ENCODE measurements at regions not wholly inside any gene's neighbourhood (a gene's known extent, or its start where the extent isn't known, plus 50 kb on each side); places are given as distances from the start of the nearest gene placed in this dataset.

GRCh38 chr2:207444756-207445155, 85.0 kb upstream of the CREB1 start:
- WGBS (ENCODE audit: insufficient coverage, insufficient replicate concordance, low lambda C conversion rate, missing lambda C conversion rate) = 64% methylated on average over 4 of the region's 4 CpGs
- TF ChIP-seq ZBTB33 (IDR thresholded peaks at IDR 0.05) (no peak), LARP7 (IDR thresholded peaks at IDR 0.05) (no peak), IRF4 (IDR thresholded peaks at IDR 0.05; ENCODE audit: low read depth, low read length) (no peak), CHD2 (IDR thresholded peaks at IDR 0.05; ENCODE audit: borderline replicate concordance, low read depth, low read length) (no peak), YY1 (IDR thresholded peaks at IDR 0.05; ENCODE audit: low read depth, low read length) (no peak), CEBPB (IDR thresholded peaks at IDR 0.05; ENCODE audit: borderline replicate concordance in 1 of 2, low read depth in 2 of 2, low read length in 2 of 2) (no peak), CHD4 (IDR thresholded peaks at IDR 0.05) (no peak), SUPT20H (IDR thresholded peaks at IDR 0.05; ENCODE audit: borderline replicate concordance, control insufficient read depth, low read depth, low read length) (no peak), GATAD2B (conservative IDR thresholded peaks at IDR 0.05; ENCODE audit: low read depth) (no peak), SREBF1 (IDR thresholded peaks at IDR 0.05; ENCODE audit: low read length) (no peak), BACH1 (IDR thresholded peaks at IDR 0.05; ENCODE audit: borderline replicate concordance) (no peak), E2F4 (IDR thresholded peaks at IDR 0.05; ENCODE audit: low read depth, low read length) (no peak), TAF1 (IDR thresholded peaks at IDR 0.05; ENCODE audit: borderline replicate concordance, low read depth, low read length) (no peak), IKZF1 (conservative IDR thresholded peaks at IDR 0.05) (no peak), POLR2AphosphoS2 (IDR thresholded peaks at IDR 0.05; ENCODE audit: low read depth, low read length) (no peak), EED (IDR thresholded peaks at IDR 0.05; ENCODE audit: low read depth) (no peak), RUNX3 (IDR thresholded peaks at IDR 0.05; ENCODE audit: low read length) (no peak)
- TF ChIP-seq, protein P1, sequence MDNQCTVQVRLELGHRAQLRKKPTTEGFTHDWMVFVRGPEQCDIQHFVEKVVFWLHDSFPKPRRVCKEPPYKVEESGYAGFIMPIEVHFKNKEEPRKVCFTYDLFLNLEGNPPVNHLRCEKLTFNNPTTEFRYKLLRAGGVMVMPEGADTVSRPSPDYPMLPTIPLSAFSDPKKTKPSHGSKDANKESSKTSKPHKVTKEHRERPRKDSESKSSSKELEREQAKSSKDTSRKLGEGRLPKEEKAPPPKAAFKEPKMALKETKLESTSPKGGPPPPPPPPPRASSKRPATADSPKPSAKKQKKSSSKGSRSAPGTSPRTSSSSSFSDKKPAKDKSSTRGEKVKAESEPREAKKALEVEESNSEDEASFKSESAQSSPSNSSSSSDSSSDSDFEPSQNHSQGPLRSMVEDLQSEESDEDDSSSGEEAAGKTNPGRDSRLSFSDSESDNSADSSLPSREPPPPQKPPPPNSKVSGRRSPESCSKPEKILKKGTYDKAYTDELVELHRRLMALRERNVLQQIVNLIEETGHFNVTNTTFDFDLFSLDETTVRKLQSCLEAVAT (IDR thresholded peaks at IDR 0.05) = no peak
- DNase-seq (ENCODE audit: low read depth, low spot score) = no peak
- no peaks in the 10 kb centered on the region for H3K79me2 ChIP-seq (ENCODE audit: control insufficient read depth, insufficient read depth, low read length)
- FAIRE-seq = no peak
- in situ Hi-C loops (cut with MboI) (no loop called here), intact Hi-C loops (cut with micrococcal nuclease; ENCODE audit: unreplicated experiment) (no loop called here)
- BruUV-seq (replicated peaks) = no TSS peak
- no peaks in the 10 kb centered on the region for H3K36me3 ChIP-seq (ENCODE audit: control insufficient read depth in 2 of 2, insufficient read depth in 2 of 2, low read length in 1 of 2)
- no peaks in the 10 kb centered on the region for H3K4me1 ChIP-seq (ENCODE audit: control insufficient read depth, insufficient read depth, low read length)
- H3K27ac ChIP-seq (ENCODE audit: control insufficient read depth, insufficient read depth) = no peak overlapping the region
- no peak for ATAC-seq
- H3K27me3 ChIP-seq (replicated peaks in 1 of 2; ENCODE audit: control insufficient read depth in 2 of 2, insufficient read depth in 2 of 2, low read length in 1 of 2) = no peaks in the 10 kb centered on the region
- CTCF ChIA-PET = no interaction called here
- no peak overlapping the region for H2AFZ ChIP-seq (ENCODE audit: control insufficient read depth, low read depth, low read length)
- no peaks in the 10 kb centered on the region for H4K20me1 ChIP-seq (ENCODE audit: control insufficient read depth, insufficient read depth)
- no peak overlapping the region for H3K4me2 ChIP-seq (ENCODE audit: control insufficient read depth, insufficient read depth)
- SMC1A ChIA-PET (ENCODE audit: uncharacterized antibody, unreplicated experiment) = interaction anchor here (1.2 kb wide), 1 partner anchor 9 kb away, joined by 4 read pairs; no protein-coding TSS in a partner anchor
- no peak overlapping the region for H3K9ac ChIP-seq (ENCODE audit: control insufficient read depth, insufficient read depth, low read length)
- RAD21 ChIA-PET (ENCODE audit: unreplicated experiment) = no interaction called here
- POLR2A ChIA-PET = no interaction called here
- H3K4me3 ChIP-seq = no peak overlapping the region
- H3K9me3 ChIP-seq (replicated peaks; ENCODE audit: control insufficient read depth, insufficient read depth, low read length) = no peaks in the 10 kb centered on the region

Data from GM12878 (cell line).